ENCODE measurements at regions not wholly inside any gene's neighbourhood (a gene's known extent, or its start where the extent isn't known, plus 50 kb on each side); places are given as distances from the start of the nearest gene placed in this dataset.
"Not testable (repeated sequence)": the region's sequence is repeated elsewhere in the genome, so short reads cannot be mapped to it uniquely, and the experiment has no call there.

DNA sequence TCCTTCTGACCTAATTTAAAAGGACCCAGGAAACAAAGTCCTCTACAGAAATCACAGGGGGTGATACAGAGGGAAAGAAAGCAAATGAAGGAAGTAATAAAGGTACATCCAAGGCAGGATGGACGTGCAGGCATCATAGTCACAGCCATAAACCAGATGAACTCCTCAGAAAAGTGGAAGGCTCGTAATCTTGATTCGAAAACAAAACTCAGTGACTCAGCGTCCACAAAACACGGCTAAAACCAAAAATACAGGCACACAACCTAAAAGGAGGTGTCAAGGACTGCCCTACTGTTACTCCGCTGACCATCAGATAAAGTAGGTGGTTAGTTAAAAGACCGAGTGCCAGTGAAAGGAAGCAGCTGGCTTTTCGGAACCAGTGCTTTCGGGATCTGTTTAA lies 81.5 kb downstream of the TRIM69 start:
- FAIRE-seq; DNase-seq (ENCODE audit: insufficient read length, low spot score): not testable (repeated sequence)

DNA sequence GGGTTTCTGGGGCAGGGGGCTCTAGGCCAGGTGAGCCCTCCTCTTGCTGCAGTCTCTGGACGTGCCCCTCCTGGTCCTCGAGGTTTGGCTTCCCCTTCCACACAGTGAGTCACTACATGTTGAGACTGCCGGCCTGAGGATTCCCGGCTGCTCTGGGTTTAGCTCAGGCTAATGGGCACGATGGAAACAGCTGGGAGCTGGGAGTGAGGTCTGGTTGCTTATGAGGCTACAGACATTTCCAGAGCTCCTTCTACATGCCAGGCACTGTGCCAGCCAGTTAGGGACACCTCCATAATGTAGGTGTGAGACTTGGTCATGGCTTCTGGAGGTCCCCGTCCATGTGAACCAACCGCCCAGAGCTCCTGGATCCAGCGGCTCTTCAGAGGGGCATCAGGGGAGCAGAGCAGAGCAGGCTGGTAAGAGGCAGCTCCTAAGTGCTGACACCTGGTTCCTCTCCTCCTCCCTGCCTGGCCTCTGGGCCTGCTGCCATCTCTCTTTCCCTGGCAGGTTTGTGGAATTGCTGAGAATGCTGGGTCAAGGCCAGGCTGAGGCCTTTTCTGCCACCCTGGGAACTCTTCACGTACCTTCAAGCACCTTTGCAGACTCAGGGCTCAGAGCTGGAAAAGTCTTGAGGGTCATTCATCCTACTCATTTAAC lies 83.1 kb downstream of the TRIM69 start:
- not testable (repeated sequence) for FAIRE-seq; DNase-seq (ENCODE audit: insufficient read length, low spot score)

DNA sequence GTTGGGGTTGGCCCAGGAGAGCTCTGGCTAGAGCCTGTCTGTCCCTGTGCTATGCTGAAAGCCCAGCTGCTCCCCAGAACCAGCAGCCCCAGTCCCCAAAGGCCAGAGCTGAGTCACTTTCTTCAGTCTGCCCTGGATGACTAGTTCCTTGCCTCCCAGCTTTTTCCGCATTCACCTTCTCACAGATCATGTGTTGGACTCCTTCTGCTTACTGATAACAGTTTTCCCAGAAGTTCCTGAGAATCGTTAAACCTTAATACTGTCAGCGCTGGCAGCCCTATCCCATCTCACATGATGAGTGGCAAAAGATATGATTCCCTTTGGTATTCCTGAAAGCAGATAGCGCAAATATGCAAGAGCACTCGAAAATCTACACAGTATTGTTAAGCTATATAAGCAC lies 84.2 kb downstream of the TRIM69 start:
- not testable (repeated sequence) for DNase-seq (ENCODE audit: insufficient read length, low spot score); FAIRE-seq

DNA sequence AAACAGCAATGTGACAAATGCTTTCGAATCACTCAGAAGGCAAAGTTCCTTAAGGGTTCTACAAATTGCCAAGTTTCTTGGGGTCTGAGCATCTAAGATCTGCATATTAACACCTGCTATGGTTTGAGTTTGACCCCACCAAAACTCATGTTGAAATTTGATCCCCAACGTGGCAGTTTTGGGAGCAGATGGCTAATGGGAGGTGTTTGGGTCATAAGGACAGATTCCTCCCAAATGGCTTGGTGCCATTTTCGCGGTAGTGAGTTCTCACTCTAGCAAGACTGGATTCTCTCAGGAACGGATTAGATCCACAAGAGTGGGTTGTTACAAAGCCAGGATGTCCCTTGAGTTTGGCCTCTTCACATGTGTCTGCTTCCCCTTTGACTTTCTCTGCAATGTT lies 84.6 kb downstream of the TRIM69 start:
- DNase-seq (ENCODE audit: insufficient read length, low spot score); FAIRE-seq: not testable (repeated sequence)

DNA sequence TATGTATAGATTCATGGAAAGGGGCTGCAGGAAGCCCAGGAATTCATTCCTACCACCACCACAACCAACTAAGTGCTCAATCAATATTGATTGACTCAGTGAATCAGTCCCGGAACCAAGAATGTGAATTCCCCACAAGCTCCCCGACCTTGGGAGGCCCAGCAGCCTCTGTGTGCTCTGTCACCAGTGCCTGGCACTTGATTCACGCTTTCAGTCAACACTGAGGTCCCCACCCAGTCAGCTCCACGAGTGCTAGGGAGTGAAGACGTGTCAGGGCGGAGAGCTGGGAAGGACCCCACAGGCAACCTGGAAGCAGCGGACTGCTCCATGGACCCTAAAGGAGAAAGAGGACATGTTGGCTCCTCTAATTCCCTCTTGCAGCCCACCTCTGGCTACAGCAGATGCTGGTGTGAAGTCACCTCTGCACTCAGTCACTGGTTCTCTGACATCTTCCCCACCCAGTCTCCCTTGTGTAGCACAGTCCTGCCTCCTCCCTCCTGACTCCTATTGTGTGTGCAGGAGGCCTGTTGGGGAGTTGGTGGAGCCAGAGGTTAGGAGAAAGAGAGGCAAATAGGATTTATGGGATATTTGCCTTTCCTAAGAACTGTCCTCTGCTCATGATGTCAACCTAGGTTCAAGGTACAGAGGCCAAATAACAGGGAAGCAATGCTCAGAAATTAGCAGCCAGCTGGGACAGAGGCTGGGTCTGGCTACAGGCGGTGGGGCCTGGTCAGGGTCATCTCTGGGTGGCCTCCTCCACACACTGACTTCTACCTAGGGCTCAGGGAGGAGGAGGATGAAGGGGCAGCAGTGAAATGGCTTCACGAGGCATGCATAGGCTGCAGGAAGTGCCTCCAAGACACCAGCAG lies 88.2 kb downstream of the TRIM69 start:
- not testable (repeated sequence) for DNase-seq (ENCODE audit: insufficient read length, low spot score); FAIRE-seq

DNA sequence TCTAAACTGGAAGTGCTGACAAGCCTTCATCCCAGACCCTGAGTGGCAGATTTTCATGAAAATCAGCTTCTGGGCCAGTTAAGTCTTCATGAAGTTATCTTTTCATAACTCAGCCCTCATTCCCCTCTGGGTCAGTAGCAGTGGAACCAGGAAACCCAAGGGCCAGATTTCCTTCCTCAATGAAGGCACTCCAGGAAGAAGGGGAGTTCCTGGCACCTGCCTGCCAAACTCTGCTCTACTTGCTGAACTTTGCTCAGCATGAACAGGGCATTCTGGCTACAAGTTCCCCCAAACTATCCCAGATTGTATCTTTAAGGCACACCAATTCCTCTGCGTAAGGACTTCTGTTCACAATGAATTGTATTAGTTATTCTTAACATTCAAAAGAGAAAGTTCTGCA lies 90.3 kb downstream of the TRIM69 start:
- DNase-seq (ENCODE audit: insufficient read length, low spot score); FAIRE-seq: not testable (repeated sequence)

DNA sequence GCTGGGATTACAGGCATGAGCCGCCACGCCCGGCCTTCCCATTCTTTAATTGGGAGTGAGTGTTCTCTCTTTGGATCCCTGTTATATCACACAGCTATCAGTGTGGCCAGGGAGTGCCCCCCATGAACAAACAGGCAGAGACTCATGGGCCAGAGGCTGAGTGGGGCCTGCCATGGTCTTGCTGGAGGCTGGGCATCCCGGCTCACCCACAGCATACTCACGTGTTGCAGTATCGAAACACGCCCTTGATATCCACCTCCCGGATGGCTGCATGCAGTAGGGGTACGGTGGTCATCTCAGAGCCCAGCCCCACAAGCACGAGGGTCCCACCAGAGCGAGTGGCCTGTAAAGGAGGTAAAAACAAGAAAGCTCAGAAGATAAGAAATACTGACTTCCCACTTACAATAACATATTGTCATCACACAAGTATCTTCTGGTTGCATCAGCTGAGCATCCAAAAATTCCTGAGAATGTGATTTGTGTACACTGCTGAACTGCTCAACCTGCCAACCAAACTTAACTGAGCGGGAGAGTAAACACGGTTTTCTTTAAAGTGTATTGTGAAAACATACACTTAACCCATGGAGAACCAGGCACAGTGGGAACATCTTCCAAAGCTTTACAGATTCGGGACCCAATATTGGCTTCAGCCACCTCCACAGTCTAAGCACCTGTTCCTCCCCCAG lies 92.0 kb downstream of the TRIM69 start:
- not testable (repeated sequence) for FAIRE-seq; DNase-seq (ENCODE audit: insufficient read length, low spot score)

DNA sequence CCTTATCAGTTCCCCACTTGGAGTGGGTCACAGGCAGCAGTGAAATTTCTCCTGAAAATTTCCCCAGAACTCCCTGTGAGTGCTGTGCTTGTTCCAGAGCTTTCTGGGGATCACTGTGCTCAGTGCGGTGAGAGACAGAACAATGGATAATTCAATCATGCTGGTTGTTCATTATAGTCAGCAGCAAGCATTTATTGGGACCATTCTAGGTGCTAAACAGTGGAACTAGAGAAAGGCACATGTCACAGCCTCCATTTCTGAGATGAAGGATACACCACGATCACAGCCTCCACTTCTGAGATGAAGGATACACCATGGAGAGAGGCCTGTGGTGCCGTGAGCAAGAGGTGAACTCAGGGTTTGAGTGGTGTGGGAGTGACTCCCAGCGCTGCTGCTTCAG lies 92.8 kb downstream of the TRIM69 start:
- not testable (repeated sequence) for FAIRE-seq; DNase-seq (ENCODE audit: insufficient read length, low spot score)

DNA sequence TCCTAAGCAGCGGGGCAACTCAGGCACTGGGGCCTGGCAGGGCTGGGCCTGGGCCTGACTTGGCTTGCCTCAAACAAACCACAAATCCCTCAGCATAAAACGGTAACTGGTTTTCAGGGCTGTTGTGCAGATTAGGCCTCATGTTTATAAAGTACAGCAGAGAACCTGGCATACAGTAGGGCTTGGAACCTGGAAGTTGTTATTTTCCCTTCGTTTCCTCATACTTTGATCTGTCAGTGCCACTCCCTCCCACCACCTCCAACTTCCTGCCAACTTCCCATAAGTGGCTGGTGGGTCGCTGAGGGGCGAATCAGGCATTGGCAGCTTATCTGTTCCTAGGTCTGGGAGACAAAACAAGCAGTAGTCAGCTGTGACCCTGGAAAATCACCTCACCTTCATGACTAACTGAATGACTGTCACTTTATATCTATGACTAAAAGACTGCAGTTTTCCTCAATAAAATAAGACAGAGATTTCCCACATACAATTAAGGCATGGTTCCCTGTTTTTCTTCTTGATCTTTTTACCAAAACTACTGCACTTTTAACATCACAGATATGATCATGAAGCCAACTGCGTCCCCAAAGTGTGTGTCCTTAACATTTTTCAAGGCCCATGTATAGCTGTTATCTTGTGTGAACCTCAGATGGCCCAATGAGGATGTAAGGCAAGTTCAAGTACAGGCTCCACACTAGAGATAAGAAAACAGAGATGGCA lies 94.5 kb downstream of the TRIM69 start:
- not testable (repeated sequence) for DNase-seq (ENCODE audit: insufficient read length, low spot score); FAIRE-seq

DNA sequence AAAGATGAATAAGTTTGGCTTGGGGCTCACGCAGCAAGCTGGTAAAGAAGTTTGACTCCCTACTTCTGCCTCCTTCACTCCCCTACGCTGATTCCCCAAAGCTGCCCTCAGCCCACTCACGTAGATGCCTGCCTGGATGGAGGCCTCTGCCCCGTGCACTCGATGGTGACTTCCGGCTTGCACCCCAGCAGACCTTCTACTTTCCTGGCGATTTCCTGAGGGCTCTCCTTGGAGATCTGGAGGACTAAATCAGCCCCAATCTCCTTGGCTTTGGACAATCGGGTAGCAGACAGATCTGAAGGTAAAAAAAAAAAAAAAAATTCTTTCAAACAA lies 95.0 kb downstream of the TRIM69 start:
- FAIRE-seq; DNase-seq (ENCODE audit: insufficient read length, low spot score): not testable (repeated sequence)

DNA sequence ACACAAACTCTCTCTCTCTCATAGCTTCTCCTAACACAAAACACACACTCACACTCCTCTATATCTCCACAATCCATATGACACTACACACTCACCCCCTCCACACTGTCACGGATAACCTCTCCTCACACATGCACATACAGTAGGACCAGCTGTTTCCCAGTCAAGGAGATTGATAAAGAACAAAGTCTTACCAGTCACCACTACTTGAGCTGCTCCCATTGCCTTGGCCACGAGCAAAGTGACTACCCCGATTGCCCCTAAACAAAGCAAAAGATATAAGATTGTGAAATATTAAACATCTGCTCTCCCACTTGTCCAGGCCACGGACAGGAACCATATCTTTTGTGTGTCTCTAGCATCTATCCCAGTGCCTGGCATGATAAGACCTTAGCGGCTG lies 95.8 kb downstream of the TRIM69 start:
- DNase-seq (ENCODE audit: insufficient read length, low spot score); FAIRE-seq: not testable (repeated sequence)

DNA sequence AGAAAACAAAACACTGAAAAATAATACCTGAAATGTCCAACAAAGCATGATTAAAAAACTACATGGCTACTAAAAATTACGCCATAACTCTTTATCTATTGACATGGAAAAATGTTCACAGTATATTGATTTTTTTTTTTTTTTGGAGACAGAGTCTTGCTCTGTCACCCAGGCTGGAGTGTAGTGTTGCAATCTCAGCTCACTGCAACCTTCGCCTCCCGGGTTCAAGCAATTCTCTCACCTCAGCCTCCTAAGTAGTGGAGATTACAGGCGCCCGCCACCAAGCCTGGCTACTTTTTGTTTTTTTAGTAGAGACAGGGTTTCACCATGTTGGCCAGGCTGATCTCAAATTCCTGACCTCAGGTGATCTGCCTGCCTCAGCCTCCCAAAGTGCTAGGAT lies 96.8 kb downstream of the TRIM69 start:
- DNase-seq (ENCODE audit: insufficient read length, low spot score); FAIRE-seq: not testable (repeated sequence)

DNA sequence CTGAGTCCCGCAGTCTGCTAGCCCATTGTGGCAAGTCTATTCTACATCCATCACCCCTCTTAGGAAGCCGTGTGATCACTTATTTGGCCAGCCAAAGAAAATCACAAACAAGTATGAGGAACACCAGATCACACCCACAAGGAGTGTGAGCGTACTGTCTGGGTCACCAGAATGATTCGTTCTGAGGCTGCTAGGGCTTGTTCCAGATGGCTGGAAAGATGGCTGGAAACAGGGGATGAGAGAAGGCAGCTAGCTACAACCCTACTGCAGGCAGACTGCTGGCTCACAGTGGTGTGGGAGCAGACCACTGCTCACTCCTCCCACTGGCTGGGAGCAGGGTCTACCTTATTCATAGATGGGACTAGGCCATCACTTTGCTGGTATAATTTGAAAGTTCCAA lies 97.4 kb downstream of the TRIM69 start:
- not testable (repeated sequence) for DNase-seq (ENCODE audit: insufficient read length, low spot score); FAIRE-seq

DNA sequence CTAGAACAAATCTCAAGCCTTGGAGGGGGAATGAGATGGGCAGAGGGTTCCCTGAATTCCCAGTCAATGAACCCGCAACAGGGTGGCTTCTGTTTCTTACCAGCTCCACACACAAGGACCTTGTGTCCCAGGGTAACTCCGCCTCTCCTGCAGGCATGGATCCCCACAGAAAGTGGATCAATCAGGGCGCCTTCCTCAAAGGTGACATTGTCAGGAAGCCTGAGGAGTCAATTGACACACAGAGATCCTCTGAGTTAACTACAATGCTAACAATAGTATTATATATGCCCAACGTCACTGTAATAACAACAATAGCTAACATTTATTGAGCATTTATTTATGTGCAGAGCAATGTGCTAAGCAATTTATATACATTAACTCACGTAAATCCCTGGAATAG lies 98.8 kb downstream of the TRIM69 start:
- DNase-seq (ENCODE audit: insufficient read length, low spot score); FAIRE-seq: not testable (repeated sequence)

DNA sequence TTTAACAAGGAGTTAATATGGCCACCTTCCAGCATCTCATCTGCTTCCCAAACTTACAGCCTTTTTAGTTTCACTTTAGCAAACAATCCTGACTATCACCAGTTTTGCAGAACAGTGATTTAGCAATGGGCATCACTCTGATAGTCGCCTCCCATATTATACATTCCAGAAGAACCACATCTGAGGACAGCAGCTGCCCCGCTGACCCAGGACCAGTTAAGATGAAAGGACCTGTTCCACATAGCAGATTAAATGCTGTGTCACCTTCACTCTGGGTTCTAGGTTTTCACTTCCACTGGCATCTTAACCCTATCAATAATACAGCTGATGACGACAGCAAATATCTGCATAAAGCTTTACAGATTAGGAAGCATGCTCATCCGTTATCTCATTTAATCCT lies 99.8 kb downstream of the TRIM69 start:
- TF ChIP-seq, protein P1, sequence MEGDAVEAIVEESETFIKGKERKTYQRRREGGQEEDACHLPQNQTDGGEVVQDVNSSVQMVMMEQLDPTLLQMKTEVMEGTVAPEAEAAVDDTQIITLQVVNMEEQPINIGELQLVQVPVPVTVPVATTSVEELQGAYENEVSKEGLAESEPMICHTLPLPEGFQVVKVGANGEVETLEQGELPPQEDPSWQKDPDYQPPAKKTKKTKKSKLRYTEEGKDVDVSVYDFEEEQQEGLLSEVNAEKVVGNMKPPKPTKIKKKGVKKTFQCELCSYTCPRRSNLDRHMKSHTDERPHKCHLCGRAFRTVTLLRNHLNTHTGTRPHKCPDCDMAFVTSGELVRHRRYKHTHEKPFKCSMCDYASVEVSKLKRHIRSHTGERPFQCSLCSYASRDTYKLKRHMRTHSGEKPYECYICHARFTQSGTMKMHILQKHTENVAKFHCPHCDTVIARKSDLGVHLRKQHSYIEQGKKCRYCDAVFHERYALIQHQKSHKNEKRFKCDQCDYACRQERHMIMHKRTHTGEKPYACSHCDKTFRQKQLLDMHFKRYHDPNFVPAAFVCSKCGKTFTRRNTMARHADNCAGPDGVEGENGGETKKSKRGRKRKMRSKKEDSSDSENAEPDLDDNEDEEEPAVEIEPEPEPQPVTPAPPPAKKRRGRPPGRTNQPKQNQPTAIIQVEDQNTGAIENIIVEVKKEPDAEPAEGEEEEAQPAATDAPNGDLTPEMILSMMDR (IDR thresholded peaks at IDR 0.05; ENCODE audit: insufficient read depth, missing control alignments) = no peak
- FAIRE-seq (no peak), DNase-seq (ENCODE audit: insufficient read length, low spot score) (no peak)

DNA sequence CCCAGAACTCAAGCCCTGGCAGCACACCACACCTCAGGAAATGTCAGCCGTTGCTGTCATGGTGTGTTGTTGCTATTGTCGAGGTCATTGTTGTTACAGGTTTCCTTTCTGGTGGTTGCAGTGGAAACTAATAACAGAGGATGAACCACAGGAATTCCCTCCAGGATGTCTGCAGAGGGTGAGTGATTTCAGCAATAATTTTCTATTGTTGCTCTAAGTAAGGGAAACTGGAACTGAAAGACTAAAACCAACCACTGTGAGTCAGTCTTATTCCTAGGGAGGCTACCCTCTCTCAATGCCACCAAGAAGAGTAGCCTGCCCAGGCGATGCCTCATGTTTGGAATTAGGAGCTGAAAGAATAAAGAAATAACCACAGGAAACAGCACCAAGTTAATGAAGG lies 102.6 kb downstream of the TRIM69 start:
- not testable (repeated sequence) for DNase-seq (ENCODE audit: insufficient read length, low spot score); FAIRE-seq

DNA sequence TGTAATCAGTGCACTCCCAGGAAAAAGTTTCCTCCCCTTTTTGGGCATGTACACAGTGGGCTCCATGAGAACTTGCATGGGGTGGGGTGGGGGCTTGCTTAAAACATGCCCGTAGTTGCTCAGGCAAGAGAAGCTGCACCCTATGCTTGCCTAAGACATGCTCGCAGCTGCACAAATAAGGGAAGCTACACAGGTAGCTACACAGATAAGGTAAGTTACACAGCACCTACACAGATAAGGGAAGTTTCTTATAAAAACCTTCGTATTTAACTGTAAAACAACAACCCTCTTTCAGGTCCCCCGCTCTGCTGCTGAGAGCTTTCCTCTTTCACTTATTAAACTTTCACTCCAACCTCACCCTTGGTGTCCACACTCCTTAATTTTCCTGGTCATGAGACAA lies 105.4 kb downstream of the TRIM69 start:
- DNase-seq (ENCODE audit: insufficient read length, low spot score); FAIRE-seq: not testable (repeated sequence)

DNA sequence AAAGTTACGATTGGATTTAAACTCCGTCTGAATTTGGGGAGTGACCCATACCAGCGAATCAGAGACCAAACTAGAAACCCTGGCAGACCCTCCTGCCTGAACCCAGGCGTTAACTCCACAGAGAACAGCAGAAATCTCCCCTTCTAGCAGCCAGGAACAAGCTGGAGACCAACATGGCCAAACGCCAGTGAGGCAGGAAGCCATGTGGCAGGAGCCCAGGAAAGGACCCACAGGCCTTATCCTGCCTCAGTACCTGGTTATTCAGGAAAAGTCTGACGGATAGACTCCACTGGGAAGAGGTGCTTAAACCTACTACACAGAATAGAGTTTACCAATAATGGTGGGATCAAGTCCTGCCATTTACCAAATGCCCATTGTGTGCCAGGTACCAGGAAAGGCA lies 106.6 kb downstream of the TRIM69 start:
- not testable (repeated sequence) for DNase-seq (ENCODE audit: insufficient read length, low spot score); FAIRE-seq

DNA sequence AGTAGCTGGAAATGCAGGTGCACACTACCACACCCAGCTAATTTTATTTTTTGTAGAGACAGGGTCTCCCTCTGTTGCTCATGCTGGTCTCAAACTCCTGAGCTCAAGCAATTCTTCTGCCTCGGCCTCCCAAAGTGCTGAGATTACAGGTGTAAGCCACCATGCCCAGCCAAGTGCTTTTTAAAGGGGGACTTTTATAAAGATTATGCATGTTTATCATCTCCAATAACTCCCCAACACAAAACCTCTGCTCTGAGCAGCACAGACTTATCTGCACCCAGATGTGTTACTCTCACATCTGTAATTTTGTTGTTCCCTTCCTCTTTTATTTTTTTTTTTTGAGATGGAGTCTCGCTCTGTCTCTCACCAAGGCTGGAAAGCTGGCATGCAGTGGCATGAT lies 108.6 kb downstream of the TRIM69 start:
- DNase-seq (ENCODE audit: insufficient read length, low spot score); FAIRE-seq: not testable (repeated sequence)

All from D721Med (cell line).